GM18517 (cell line): ENCODE measurements at regions not wholly inside any gene's neighbourhood (a gene's known extent, or its start where the extent isn't known, plus 50 kb on each side); places are given as distances from the start of the nearest gene placed in this dataset.
"Not testable (repeated sequence)": the region's sequence is repeated elsewhere in the genome, so short reads cannot be mapped to it uniquely, and the experiment has no call there.

Experiments used
- ATAC-seq: cut with Tn5 transposase; IDR thresholded peaks from one replicate; pipeline ENCODE4 v1.9.1; 2021; ENCODE audit warnings: mild to moderate bottlenecking, moderate library complexity; ENCODE audit not compliant: unreplicated experiment

DNA sequence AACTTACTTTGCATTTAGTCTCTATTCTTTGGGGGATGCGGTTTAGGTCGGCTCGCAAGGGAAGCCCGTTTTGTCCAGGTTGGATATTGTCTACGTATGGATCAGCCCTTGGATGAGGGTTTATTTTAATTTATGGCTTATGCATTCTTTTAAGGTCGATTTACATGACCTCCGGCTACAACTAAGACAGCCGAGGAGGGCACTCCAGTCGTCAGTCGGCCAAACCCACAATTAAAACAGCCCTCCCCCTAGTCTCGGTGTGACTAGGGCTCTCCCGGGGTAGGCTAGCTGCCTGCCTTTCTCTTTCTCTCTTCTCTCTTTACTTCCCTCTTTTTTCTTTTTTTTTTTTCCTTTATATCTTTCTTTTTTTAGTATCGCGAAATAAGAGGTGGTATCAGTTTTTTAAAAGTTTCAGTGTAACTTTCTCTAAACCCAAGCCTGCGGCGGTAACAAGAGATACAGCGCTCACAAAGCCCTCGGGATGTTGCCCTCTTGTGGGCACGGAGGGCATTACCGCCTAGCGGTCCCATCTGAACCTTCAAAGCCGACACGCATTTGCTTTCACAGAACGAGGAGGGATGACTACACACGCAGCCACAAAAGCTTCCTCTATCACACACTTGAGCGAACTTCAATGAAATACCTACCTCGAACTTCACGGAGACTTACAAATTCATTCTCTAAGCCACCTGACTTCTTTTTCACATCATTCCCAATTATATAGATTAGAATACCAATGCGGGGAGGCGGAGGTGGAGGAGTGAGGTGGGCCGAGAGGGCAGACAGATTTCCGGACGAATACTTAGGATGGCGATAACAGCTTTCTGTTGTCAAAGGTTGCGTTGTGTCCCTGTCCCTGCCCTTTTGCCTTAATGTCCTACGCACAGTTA is 132.3 kb upstream of the C11orf58 start:
- peak; percentile 95 for ATAC-seq

DNA sequence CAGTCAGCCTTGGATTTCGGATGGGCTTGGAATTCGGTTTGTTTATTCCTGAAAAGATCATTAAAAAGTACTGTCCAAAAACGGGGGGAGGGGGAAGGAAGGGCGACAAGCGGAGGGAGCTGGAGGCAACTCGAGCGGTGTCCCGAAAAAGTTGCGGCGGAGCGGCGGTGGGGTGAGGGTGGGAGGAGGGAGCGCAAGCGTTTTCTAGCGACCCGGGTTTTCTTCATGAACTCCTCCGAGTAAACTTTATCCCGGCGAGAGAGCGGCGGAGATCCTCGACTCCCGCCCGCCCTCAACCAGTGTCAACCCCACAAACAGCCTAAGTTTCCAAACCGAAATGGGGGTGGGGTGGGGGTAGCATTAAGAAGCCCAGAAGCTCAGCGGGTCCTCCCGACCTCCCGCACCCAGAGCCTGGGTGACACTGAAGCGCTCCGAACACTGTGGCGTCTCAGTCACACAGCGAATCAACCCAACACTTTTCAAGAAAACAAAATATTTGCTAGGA is 133.0 kb upstream of the C11orf58 start:
- no peak for ATAC-seq

DNA sequence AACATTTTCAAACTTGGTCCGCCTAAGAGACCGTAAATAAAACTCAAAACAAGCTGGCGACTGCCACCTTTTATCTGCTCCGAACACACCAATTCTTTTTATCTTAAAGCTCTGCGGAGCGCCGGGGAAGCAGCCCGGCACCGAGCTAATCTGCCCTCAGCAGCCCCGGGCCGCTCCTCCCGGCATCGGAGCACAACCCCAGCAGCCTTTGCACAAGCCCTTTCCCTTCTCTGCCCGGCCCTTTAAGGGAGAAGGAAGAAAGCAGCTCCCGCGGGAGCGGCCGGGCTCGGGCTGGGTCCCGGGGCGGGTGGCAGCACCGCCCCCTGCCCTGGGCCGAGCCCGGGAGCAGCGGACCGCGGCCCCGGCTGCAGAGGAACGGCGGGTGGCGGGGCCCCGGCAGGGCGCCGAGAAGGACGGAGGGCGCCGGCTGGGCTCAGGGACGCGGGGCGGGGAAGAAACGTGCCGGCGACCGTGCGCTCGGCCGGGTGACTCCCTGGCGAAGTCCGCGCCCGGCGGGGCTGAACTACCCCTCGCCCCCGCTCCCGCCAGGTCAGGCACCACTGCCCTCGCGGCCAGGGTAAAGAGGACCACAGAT is 133.6 kb upstream of the C11orf58 start:
- no peak for ATAC-seq

DNA sequence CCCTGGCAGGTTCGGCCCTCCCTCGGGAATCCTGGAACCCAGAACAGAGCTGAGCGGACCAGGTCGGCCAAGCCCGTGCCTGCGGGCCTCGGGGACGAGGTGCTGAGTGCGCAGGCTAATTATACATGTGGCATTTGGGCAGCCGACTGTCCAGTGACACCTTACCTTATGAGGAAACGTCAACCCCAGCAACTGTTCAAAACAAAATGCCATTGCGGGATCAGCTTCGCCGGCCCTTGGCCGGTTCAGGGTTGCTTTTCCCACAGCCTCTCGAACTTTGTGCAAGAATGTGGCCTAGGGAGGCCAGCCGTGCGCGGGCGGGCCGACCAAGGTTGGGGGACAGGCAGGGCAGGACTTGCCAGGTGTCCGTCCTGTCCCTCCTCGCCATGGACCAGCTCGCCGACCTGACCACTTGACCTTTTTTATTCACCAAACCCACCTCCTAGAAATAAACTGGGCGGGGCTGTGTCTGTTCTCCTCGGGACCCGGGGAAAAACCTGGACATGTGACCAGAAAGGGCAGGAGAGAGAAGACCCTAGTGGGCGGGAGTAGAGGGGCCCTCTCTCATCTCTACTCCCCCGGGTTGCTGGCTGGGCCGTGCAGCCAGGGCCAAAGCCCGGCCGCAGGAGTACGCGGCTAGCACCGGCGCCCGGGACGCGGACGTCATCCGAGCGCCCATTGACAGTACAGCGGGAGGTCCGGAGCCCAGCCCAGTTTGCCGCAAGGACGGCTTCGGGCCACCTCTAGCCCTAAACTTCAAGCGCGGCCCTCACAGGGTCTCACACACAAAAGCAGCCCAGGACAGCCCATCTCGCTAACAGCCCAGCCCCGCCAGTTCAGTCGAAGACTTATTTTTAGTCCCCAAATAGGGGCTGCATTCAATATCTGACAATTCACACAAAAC is 134.3 kb upstream of the C11orf58 start:
- ATAC-seq = no peak

DNA sequence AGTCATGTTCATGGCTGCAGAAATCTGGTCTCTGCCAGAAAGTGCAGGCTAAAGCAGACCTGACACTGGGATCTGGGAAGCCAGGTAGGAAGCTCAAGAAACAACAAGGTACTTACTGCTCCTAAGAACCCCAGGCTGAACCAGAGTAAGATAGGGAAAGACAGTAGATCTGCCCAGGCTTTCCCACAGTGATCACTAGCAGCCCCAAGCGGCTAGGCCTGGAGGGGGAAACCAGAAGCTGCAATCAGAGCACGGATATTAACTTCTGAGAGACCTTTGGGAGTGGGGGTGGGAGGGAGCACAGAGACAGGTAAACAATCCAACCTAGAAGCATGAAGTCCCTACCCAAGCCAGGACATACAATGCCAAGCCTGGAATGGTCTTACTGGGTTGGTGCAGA is 135.2 kb upstream of the C11orf58 start:
- ATAC-seq = no peak

DNA sequence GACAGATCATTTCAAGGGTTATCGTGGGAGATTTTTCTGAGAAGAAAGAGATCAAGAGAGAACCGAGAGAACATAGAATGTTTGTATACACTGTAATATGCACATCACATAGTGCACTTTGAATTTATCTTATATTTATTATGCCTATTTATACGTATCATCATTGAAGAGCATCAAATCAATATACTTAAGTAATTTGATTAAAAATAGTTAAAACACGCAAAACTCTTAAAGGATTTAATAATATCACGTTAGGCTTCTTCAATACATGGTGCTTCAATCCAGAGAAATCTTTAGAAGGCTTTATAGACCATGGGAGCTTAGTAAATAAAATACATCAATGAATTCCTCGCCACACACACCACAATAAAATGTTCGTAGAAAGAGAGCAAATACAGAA is 139.5 kb upstream of the C11orf58 start:
- no peak for ATAC-seq

DNA sequence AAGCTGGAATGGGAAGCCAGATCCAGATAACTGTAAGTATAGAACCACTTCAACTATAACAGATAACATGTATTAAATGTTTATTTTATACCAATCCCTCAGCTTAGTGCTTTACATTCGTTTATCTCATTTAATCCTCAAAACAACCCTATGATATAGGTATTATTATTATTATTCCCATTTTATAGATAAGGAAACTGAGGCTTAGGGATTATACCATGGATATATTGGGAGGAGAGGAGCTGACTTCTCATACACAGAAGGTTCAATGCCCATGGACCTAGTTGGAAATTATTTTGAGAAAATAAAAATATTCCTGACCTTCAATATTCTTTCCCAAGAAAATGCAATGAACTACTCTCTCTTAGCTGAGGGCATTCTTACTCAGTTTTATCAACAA is 140.4 kb upstream of the C11orf58 start:
- ATAC-seq = no peak

DNA sequence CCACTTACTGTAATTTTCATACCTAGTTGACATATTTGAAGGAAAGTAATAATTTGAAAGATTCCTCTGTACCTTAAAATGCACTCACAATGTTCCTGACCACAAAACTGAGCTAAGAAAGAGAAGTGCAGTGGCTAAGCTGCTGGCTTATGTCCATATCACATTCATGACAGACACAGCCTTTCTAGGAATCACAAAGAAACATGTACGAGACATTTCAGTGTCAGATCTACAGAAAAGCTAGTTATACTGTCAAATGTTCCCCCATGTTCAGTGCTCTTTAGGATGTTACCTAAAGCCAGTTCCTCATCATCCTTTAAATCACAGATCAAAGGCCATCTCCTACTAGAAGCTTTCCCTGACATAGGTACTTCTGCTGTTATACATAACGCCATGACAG is 142.2 kb upstream of the C11orf58 start:
- no peak for ATAC-seq

DNA sequence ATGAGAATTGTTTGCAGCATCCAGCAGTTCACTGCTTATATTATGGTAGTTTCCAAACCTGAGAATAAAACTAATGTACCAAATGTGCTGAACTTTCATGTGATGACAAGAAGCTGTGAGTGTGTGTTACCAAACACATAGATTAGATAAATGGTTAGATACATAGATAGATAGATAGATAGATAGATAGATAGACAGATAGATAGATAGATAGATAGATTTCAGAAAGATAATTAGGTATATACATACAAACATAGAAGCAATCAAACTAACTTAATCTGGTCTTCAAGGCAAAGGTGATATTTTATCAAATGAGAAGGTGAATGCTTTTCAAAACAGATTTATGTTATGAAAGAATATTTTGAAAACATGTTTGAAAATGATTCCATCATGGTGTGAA is 147.3 kb upstream of the C11orf58 start:
- ATAC-seq = no peak

DNA sequence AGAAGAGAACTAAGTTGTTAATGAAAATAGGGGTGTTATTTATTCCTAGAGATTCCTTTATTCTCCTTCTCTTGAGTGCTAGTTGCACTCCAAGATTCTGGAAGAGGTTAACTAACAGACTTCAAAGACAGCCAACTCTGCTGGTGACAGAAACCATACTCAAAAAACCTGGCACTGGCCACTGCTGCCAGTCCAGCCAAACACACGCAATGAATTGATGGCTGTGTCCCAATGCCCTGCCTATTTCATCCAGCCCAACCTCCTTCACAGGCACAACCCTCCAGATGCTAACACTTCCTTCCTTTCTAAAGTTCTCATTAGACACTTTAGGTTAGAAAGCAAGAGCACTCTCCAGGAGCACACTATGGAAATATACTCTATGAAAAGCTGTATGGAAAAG is 150.8 kb upstream of the C11orf58 start:
- ATAC-seq = no peak

DNA sequence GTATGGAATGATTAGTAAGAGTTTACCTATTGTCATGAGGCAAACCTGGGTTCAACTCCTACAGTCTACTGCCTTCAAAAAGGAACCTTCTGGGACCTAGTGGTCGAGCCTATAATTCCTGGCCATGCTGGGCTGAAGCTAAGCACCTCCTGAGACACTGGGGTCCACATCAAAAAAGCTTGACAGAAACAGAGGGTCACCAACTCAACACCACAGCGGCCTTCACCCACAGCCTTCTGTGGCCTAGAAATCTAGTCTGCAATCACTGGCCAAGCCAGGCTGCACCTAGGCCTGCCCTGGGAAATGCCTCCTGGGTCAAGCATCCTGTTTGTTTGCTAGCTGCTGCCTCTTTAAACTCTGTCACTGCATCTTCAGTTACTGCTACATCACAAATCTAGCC is 153.9 kb upstream of the C11orf58 start:
- no peak for ATAC-seq

DNA sequence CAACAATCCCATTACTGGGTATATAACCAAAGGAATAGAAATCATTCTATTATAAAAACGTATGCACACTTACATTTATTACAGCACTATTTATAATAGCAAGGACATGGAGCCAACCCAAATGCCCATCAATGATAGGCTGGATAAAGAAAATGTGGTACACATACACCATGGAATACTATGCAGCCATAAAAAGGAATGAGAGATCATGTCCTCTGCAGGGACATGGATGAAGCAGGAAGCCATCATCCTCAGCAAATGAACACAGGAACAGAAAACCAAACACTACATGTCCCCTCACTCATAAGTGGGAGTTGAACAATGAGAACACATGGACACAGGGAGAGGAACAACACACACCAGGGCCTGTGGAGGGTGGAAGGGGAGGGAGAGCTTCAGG is 157.4 kb upstream of the C11orf58 start:
- ATAC-seq = not testable (repeated sequence)

DNA sequence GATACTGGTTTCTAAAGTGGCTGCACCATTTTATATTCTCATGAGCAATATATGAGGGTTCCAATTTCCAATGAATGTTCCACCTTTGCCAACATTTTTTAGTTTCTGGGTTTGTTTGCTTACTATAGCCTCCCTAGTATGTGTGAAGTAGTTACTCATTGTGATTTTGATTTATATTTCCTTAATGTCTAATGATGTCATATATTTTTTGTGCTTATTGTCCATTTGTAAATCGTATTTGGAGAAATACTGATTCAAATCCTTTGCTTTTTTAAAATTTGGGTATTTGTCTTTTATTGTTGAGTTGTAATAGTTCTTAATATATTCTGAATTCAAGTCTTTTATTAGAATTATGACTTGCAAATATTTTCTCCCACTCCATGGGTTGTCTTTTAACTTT is 161.0 kb upstream of the C11orf58 start:
- ATAC-seq = no peak

DNA sequence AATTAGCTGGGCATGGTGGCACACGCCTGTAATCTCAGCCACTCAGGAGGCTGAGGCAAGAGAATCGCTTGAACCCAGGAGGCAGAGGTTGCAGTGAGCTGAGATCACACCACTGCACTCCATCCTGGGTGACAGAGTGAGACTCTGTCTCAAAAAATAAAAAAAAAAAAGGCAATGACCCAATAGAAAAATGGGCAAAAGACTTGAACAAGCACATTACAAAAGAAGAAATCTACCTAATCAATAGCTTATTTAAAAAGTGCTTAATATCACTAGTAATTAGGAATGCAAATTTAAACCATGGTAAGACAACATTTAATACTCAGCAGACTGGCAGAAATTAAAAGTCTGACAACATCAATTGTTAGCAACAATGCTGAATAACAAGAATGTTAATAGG is 163.6 kb upstream of the C11orf58 start:
- ATAC-seq = not testable (repeated sequence)

DNA sequence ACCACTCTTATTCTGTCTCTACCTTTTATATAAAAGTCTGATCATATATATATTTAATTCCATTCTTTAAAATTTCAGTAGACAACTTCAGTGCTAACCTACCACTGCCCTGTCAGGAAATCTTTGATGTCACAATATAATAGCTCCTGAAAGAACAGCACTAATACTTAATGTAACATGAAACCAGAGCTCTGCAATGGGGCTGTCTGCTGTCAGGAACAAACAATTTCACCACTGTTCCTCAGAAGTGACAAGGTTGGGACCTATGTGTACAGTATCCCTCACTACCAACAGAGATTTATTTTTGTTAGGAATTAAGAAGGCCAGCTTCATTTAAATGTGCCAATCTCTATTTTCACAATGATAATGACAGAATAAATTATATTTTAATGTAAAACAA is 165.5 kb upstream of the C11orf58 start:
- no peak for ATAC-seq

DNA sequence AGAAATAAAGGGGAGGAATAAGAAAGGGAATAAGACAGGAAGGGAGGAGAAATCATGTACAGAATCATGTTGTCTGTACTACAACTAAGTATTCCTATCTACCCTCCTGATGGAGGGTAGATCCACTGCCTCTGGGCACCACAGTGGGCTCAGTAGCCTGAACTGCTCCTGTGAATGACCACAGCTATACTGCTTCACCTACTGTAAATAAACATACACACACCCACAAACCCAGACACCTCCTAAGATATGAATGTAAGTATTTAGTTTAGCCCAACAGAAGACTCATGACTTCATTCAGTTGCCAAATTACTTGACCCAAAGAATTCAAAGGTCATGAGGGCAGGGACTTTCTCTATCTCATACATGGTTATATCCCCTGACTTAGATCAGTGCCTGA is 177.3 kb upstream of the C11orf58 start:
- no peak for ATAC-seq

DNA sequence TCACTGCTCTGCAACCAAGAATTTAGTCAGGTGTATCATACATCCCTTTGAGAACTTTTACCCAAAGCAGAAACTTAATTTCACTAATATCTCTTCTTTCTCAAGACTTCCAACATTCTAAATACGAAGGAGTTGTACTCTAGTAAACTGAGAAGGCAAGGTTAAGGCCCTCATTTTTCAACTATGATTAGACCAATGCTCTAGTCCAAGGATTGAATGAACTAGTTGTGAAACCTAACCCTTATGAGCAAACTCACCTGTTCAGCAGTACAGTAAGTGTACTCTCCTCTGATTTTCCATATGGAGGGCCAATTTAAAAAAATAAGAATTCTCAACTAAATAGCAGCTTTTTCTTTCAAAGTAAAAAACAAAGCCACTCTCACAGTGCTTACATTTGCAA is 180.0 kb upstream of the C11orf58 start:
- ATAC-seq = no peak

DNA sequence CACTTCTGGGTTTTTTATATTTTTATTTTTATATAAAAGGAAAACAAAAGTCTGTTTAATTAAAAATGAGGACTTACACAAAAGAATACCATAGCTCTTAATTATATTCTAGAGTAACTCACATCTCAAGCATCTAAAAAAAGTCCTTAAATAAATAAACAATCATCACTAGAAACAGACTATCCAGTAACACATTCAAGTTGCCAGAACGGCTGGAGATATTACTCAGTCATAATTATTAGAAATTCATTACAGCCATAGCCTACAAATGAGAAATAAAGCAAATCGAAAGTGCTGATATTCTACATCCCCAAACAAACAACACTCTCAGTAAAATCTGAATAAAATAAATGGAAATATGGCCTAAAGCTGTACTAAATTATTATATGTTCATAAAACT is 182.5 kb upstream of the C11orf58 start:
- no peak for ATAC-seq

DNA sequence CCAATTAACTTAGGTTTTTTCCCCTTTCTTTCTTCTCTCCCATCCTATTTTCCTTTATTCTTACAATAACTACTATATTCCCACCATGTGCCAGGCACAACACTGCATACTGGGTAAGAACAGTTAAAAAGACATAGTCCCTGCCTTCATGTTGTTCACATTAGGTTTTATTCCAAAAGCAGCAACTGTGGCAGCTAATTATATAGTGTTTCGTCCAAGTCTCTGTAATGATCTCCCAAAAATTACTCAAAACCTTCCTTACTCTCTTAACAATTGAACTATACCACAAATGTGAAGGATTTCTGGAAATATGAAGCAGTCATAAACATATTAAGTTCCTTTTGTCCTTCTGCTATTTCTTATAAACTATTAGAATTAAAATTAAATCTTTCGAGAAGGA is 184.1 kb upstream of the C11orf58 start:
- no peak for ATAC-seq

DNA sequence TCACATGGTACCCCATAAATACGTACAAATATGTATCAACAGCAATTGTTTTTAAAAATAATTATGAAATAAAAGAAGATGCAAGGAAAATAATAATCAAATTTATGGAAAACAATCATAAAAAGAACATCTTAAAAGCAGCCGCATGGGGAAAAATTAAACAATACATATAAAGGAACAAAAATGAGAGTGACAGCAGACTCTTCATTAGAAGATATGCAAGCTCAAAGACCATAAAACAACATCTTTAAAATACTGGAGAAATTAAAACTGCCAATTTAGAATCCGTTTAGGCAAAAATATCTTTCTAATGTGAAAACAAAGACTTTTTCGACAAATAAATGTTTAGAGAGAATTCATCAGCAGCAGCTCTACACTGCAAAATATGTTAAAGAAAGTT is 190.6 kb upstream of the C11orf58 start:
- ATAC-seq = no peak

DNA sequence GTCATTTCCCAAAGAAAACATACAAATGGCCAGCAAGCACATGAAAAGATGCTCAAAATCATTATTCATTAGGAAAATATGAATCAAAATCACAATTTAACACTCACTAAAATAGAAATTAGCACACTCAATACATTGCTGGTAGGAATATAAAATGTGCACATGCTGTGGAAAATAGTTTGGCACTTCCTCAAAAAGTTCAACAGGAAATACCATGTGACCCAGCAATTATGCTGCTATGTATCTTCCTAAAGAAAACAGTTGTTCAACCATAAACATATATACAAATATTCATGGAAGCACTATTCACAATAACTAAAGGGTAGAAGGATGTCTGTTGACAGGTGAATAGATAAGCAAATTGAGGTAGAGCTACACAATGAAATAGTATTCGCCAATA is 187.3 kb upstream of the SOX6 start:
- no peak for ATAC-seq
